H1 (cell line): ENCODE measurements at regions not wholly inside any gene's neighbourhood (a gene's known extent, or its start where the extent isn't known, plus 50 kb on each side); places are given as distances from the start of the nearest gene placed in this dataset.

ENCODE experiments used
- CTCF ChIA-PET: fragments of 300-600 bp; sonication (Branson Sonifier 250); formaldehyde crosslinking; loops from one replicate; lab custom pipeline; 2021; ENCODE audit not compliant: partially characterized antibody; lab: Charles Lee
- POLR2A ChIA-PET: fragments of 300-600 bp; sonication (Branson Sonifier 250); formaldehyde crosslinking; loops from one replicate; lab custom pipeline; 2021; ENCODE audit warnings: inconsistent platforms; ENCODE audit not compliant: partially characterized antibody; lab: Charles Lee
- DNase-seq, 2 experiments: peaks; one replicate each; pipeline versions ENCODE4 v3.0.0 to v3.0.0-alpha.2; 2010 to 2022; ENCODE audit warnings: low spot score in 2 of 2, low read depth in 1 of 2, mixed read lengths in 1 of 2
- FAIRE-seq: peaks from 2 replicates; lab custom pipeline; 2011; peaks lifted over from hg19 to GRCh38; lab: Jason Lieb, UNC
- H2AFZ ChIP-seq: 2 replicates; pipeline ENCODE4 v1.8.1; 2012; ENCODE audit warnings: low read length, inconsistent platforms
- H2AK5ac ChIP-seq: 2 replicates; pipeline ENCODE4 v1.6.1; 2013; ENCODE audit warnings: low read depth, low read length
- H2BK120ac ChIP-seq: replicated peaks from 2 replicates; pipeline ENCODE3; 2013; ENCODE audit warnings: low read depth, low read length, inconsistent platforms
- H2BK12ac ChIP-seq: 2 replicates; pipeline ENCODE4 v1.6.1; 2013; ENCODE audit warnings: low read depth, low read length
- H2BK15ac ChIP-seq: 2 replicates; pipeline ENCODE4 v1.6.1; 2013; ENCODE audit warnings: low read length
- H2BK20ac ChIP-seq: 2 replicates; pipeline ENCODE4 v1.6.1; 2013; ENCODE audit warnings: low read length
- H2BK5ac ChIP-seq: 2 replicates; pipeline ENCODE4 v1.6.1; 2013; ENCODE audit warnings: low read depth, low read length
- H3K14ac ChIP-seq: 2 replicates; pipeline ENCODE4 v1.6.1; 2013; ENCODE audit warnings: inconsistent platforms; ENCODE audit not compliant: insufficient read length
- H3K18ac ChIP-seq: 2 replicates; pipeline ENCODE4 v1.6.1; 2013; ENCODE audit warnings: low read length; ENCODE audit errors: extremely low read depth
- H3K23ac ChIP-seq: 2 replicates; pipeline ENCODE4 v1.6.1; 2013; ENCODE audit warnings: inconsistent platforms; ENCODE audit not compliant: insufficient read length
- H3K23me2 ChIP-seq: 2 replicates; pipeline ENCODE4 v1.6.1; 2013; ENCODE audit warnings: low read depth, low read length
- H3K27ac ChIP-seq: 2 replicates; pipeline ENCODE4 v1.6.1; 2011; ENCODE audit warnings: low read depth, low read length, inconsistent platforms
- H3K27me3 ChIP-seq, 4 experiments: replicated peaks in 1 of 4; 1 replicate in 1 of 4; 2 replicates in 3 of 4; pipeline versions ENCODE4 v1.6.1 to v1.8.1; 2011 to 2013; ENCODE audit warnings: low read length in 3 of 4, mild to moderate bottlenecking in 3 of 4, inconsistent platforms in 2 of 4, mixed read lengths in 2 of 4, moderate library complexity in 1 of 4; ENCODE audit not compliant: control insufficient read depth in 3 of 4, insufficient read depth in 3 of 4; ENCODE audit errors: extremely low read depth in 1 of 4
- H3K36me3 ChIP-seq, 4 experiments: 2 replicates each; pipeline versions ENCODE4 v1.6.1 to v1.8.1; 2011 to 2013; ENCODE audit warnings: mild to moderate bottlenecking in 4 of 4, low read length in 3 of 4, moderate library complexity in 2 of 4, control low read depth in 1 of 4, inconsistent platforms in 1 of 4; ENCODE audit not compliant: insufficient read depth in 4 of 4, control insufficient read depth in 2 of 4
- H3K4ac ChIP-seq: replicated peaks from 2 replicates; pipeline ENCODE3; 2013; ENCODE audit warnings: low read length, low read depth, mixed read lengths, inconsistent platforms; ENCODE audit not compliant: insufficient read length
- H3K4me1 ChIP-seq, 4 experiments: replicated peaks in 1 of 4; 1 replicate in 1 of 4; 2 replicates in 3 of 4; pipeline versions ENCODE4 v1.6.1 to v1.8.1; 2011 to 2013; ENCODE audit warnings: low read length in 3 of 4, inconsistent platforms in 2 of 4, mixed read lengths in 1 of 4; ENCODE audit not compliant: insufficient read depth in 4 of 4, control insufficient read depth in 3 of 4
- H3K4me2 ChIP-seq, 2 experiments: 2 replicates each; pipeline versions ENCODE4 v1.6.1 to v1.8.1; 2011 to 2013; ENCODE audit warnings: low read depth in 2 of 2, low read length in 2 of 2, control low read depth in 1 of 2, inconsistent platforms in 1 of 2, mild to moderate bottlenecking in 1 of 2; ENCODE audit not compliant: insufficient read depth in 1 of 2
- H3K4me3 ChIP-seq, 4 experiments: fragments of 200-600, 300-600 bp in 1 of 4; sonication (generic), shearing (Covaris generic), sonication (Bioruptor Twin) in 1 of 4; 2 replicates each; pipeline versions ENCODE4 v1.5.1 to v1.8.1; 2011 to 2016; ENCODE audit warnings: low read length in 4 of 4, low read depth in 3 of 4, control low read depth in 2 of 4, inconsistent platforms in 2 of 4, mild to moderate bottlenecking in 2 of 4, mixed read lengths in 1 of 4, moderate library complexity in 1 of 4; ENCODE audit not compliant: insufficient read depth in 2 of 4; ENCODE audit errors: extremely low read depth in 1 of 4
- H3K56ac ChIP-seq: replicated peaks from 2 replicates; pipeline ENCODE3; 2013; ENCODE audit warnings: low read depth, mild to moderate bottlenecking, mixed read lengths, low read length, inconsistent platforms; ENCODE audit not compliant: insufficient read length
- H3K79me1 ChIP-seq: 2 replicates; pipeline ENCODE4 v1.6.1; 2013; ENCODE audit warnings: low read depth, low read length, control low read depth
- H3K79me2 ChIP-seq, 2 experiments: 2 replicates each; pipeline versions ENCODE4 v1.6.1 to v1.8.1; 2012 to 2013; ENCODE audit warnings: low read length in 2 of 2, mild to moderate bottlenecking in 2 of 2, inconsistent platforms in 1 of 2; ENCODE audit not compliant: insufficient read depth in 2 of 2, control insufficient read depth in 1 of 2
- H3K9ac ChIP-seq, 4 experiments: replicated peaks in 1 of 4; 1 replicate in 1 of 4; 2 replicates in 3 of 4; pipeline versions ENCODE4 v1.6.1 to v1.8.1; 2011 to 2013; ENCODE audit warnings: low read depth in 3 of 4, low read length in 3 of 4, control low read depth in 2 of 4, mild to moderate bottlenecking in 2 of 4, moderate library complexity in 2 of 4, inconsistent platforms in 1 of 4; ENCODE audit errors: extremely low read depth in 1 of 4
- H3K9me3 ChIP-seq, 2 experiments: 2 replicates each; pipeline versions ENCODE4 v1.6.1 to v1.8.1; 2012 to 2013; ENCODE audit warnings: mild to moderate bottlenecking in 2 of 2, moderate library complexity in 2 of 2, control low read depth in 1 of 2, inconsistent platforms in 1 of 2, low read depth in 1 of 2, low read length in 1 of 2, mixed read lengths in 1 of 2; ENCODE audit not compliant: insufficient read depth in 2 of 2
- H4K20me1 ChIP-seq, 2 experiments: replicated peaks in 1 of 2; 2 replicates each; pipeline versions ENCODE3 to v1.8.1; 2011 to 2013; ENCODE audit warnings: inconsistent platforms in 2 of 2, low read length in 2 of 2, mild to moderate bottlenecking in 1 of 2; ENCODE audit not compliant: insufficient read depth in 2 of 2, control insufficient read depth in 1 of 2
- H4K5ac ChIP-seq: 2 replicates; pipeline ENCODE4 v1.6.1; 2013; ENCODE audit warnings: low read length, low read depth, mixed read lengths, inconsistent platforms; ENCODE audit not compliant: insufficient read length
- H4K8ac ChIP-seq: 2 replicates; pipeline ENCODE4 v1.8.0; 2013; ENCODE audit warnings: mild to moderate bottlenecking, moderate library complexity, low read length, inconsistent platforms; ENCODE audit not compliant: insufficient read depth; ENCODE audit errors: extremely low read depth
- H4K91ac ChIP-seq: replicated peaks from 2 replicates; pipeline ENCODE3; 2013; ENCODE audit warnings: low read length, mixed read lengths, inconsistent platforms; ENCODE audit not compliant: insufficient read length
- NANOG ChIP-seq: IDR thresholded peaks from 2 replicates; pipeline ENCODE4 v1.6.1; 2011; ENCODE audit warnings: low read length, low read depth, mild to moderate bottlenecking, inconsistent platforms; ENCODE audit not compliant: insufficient read depth, poor library complexity, severe bottlenecking
- WGBS, 2 experiments: shearing (Covaris generic) in 1 of 2; methylation state at CpG; one replicate each; pipeline versions ENCODE4 v1.1.6 to v1.1.7; 2013 to 2015; ENCODE audit warnings: low lambda C conversion rate in 2 of 2, mixed read lengths in 2 of 2, inconsistent platforms in 1 of 2, low coverage in 1 of 2, missing lambda C conversion rate in 1 of 2; ENCODE audit not compliant: insufficient replicate concordance in 2 of 2, insufficient coverage in 1 of 2, insufficient read length in 1 of 2; ENCODE audit errors: extremely low coverage in 1 of 2, missing lambda C conversion rate in 1 of 2; 5-methylcytosine and 5-hydroxymethylcytosine counted together

GRCh38 chr10:42959833-42960232 is 117.0 kb upstream of the RET start:
- Histone ChIP-seq H2AK5ac (no peak overlapping the region), H3K14ac (no peak overlapping the region), H3K4me1 (peaks cover 0 to 3% (median 0%) of the 10 kb centered on the region in 4 experiments; a peak in 1 of 7 replicates), H2BK15ac (no peak overlapping the region), H3K79me1 (no peaks in the 10 kb centered on the region), H3K4me3 (no peak overlapping the region), H3K27me3 (no peaks in the 10 kb centered on the region; a peak in 1 of 7 replicates), H4K91ac (no peak overlapping the region), H3K9me3 (peaks cover 0 to 4% of the 10 kb centered on the region in 2 experiments; a peak in 3 of 4 replicates), H3K23ac (no peak overlapping the region), H3K9ac (no peak overlapping the region), H4K20me1 (no peaks in the 10 kb centered on the region), H2BK5ac (no peak overlapping the region), H3K36me3 (no peaks in the 10 kb centered on the region), H4K8ac (no peak overlapping the region), H2AFZ (no peak overlapping the region), H3K79me2 (no peaks in the 10 kb centered on the region), H2BK20ac (no peak overlapping the region), H3K27ac (no peak overlapping the region), H3K56ac (no peak overlapping the region), H3K23me2 (no peaks in the 10 kb centered on the region), H3K4me2 (no peak overlapping the region), H3K4ac (no peak overlapping the region), H2BK12ac (no peak overlapping the region), H3K18ac (no peak overlapping the region), H4K5ac (no peak overlapping the region), H2BK120ac (no peak overlapping the region)
- no peak for FAIRE-seq
- ChIA-PET CTCF (interaction anchor here (0.6 kb wide), 1 partner anchor 186 kb away, joined by 3 read pairs; no protein-coding TSS in a partner anchor), POLR2A (no interaction called here)
- TF ChIP-seq NANOG: no peak
- WGBS, 2 experiments: 88% methylated on average over 3 of the region's 3 CpGs; no CpG with 5 or more reads in 1 of the 2 experiments
- no peak for DNase-seq
